ENCODE measurements at regions not wholly inside any gene's neighbourhood (a gene's known extent, or its start where the extent isn't known, plus 50 kb on each side); places are given as distances from the start of the nearest gene placed in this dataset.

DNA sequence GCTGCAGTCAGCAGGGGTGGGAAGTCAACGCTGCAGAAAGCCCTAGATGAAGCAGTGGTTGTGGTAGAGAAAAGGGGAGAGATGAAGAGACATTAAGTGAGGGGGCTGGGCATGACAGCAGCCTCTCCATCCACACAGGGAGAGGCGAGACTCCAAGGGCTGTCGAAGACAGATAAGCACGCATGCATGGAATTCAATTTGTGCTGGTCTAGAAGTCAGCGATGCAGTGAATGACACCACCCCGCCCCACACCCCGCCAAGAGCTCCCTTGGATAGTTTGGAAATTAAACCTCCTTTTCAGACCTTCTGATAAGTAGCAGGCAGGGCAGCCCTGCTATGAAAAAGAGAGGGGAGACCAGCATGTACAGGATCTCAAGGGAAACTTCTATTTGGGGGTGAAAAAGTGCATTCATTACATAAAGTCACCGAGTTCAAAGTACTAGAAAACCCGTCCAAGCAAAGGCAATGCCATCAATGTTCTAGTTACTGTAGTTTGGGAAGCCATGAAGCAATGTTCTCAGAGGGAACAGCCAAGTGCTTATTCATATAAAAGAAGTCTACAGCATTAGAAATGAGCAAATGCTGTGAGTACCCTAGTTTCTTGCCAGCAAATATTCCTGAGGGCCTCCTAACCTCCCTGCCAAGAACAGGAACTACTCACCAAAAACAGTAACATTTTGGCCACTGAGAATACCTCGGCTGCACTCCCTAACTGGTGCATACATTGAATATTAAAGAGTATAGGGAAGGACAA is 152.3 kb upstream of the ANXA10 start:
- DNase-seq (ENCODE audit: low spot score) = no peak
- Histone ChIP-seq H3K27me3 (ENCODE audit: control insufficient read depth in 1 of 2, insufficient read depth in 2 of 2, low read length in 2 of 2) (no peaks in the 10 kb centered on the region), H3K27ac (ENCODE audit: extremely low read length, insufficient read depth, low read length) (no peak overlapping the region), H3K9me3 (ENCODE audit: low read length) (peaks cover 26% of the 10 kb centered on the region; the same call in 1 of the 2 replicates), H3K4me3 (replicated peaks in 1 of 3; ENCODE audit: insufficient read depth in 1 of 3, low read depth in 2 of 3, low read length in 3 of 3) (no peak overlapping the region), H2AFZ (ENCODE audit: low read length) (no peak overlapping the region), H3K4me1 (ENCODE audit: insufficient read depth, low read length) (no peaks in the 10 kb centered on the region), H3K9ac (ENCODE audit: insufficient read depth, low read depth, low read length) (no peak overlapping the region), H3K4me2 (ENCODE audit: low read depth, low read length) (no peak overlapping the region), H4K20me1 (ENCODE audit: insufficient read depth, low read length) (no peaks in the 10 kb centered on the region), H3K36me3 (replicated peaks in 1 of 2; ENCODE audit: control insufficient read depth in 1 of 2, insufficient read depth in 2 of 2, low read length in 2 of 2) (no peaks in the 10 kb centered on the region), H3K79me2 (ENCODE audit: insufficient read depth, low read length) (no peaks in the 10 kb centered on the region)
- POLR2A ChIA-PET = no interaction called here
- ATAC-seq = no peak
- CTCF ChIA-PET (ENCODE audit: low intra/inter-chr PET ratio, low total read pairs) = no interaction called here
- TF ChIP-seq ATF1 (CRISPR knock-in tag; IDR thresholded peaks at IDR 0.05) = no peak
- no peak for TF ChIP-seq SRSF4 (IDR thresholded peaks at IDR 0.05; ENCODE audit: low read depth, low read length, poor library complexity, severe bottlenecking)
- TF ChIP-seq ZNF367 (CRISPR knock-in tag; IDR thresholded peaks at IDR 0.05; ENCODE audit: borderline replicate concordance) = no peak
- no peak for TF ChIP-seq ZNF234 (CRISPR knock-in tag; conservative IDR thresholded peaks at IDR 0.05)
- TF ChIP-seq ZNF543 (CRISPR knock-in tag; IDR thresholded peaks at IDR 0.05) = no peak
- TF ChIP-seq SETDB1 (CRISPR knock-in tag; IDR thresholded peaks at IDR 0.05; ENCODE audit: borderline replicate concordance) = no peak
- no peak for TF ChIP-seq ZNF430 (CRISPR knock-in tag; IDR thresholded peaks at IDR 0.05)
- no peak for TF ChIP-seq NKX3-1 (CRISPR knock-in tag; IDR thresholded peaks at IDR 0.05)
- TF ChIP-seq, protein P1, sequence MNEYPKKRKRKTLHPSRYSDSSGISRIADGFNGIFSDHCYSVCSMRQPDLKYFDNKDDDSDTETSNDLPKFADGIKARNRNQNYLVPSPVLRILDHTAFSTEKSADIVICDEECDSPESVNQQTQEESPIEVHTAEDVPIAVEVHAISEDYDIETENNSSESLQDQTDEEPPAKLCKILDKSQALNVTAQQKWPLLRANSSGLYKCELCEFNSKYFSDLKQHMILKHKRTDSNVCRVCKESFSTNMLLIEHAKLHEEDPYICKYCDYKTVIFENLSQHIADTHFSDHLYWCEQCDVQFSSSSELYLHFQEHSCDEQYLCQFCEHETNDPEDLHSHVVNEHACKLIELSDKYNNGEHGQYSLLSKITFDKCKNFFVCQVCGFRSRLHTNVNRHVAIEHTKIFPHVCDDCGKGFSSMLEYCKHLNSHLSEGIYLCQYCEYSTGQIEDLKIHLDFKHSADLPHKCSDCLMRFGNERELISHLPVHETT (CRISPR knock-in tag; conservative IDR thresholded peaks at IDR 0.05) = no peak
- TF ChIP-seq ARNTL (CRISPR knock-in tag; IDR thresholded peaks at IDR 0.05) = no peak
- in situ Hi-C loops (cut with HindIII; ENCODE audit: extremely low pct_ligation_motif_present, low pct_unique_long_range_greater_than_20kb) (no loop called here), intact Hi-C loops (cut with micrococcal nuclease; ENCODE audit: unreplicated experiment) (no loop called here)
- no peak for FAIRE-seq
- WGBS (ENCODE audit: low lambda C conversion rate) = 14% methylated on average over 10 of the region's 10 CpGs
- no TSS peak for BruUV-seq (replicated peaks)

Data from HepG2 (cell line).